Mammary epithelial cell (primary cell): ENCODE measurements at regions not wholly inside any gene's neighbourhood (a gene's known extent, or its start where the extent isn't known, plus 50 kb on each side); places are given as distances from the start of the nearest gene placed in this dataset.

Experiments used
- CTCF ChIP-seq, 2 donors: IDR thresholded peaks in 1 of 2; conservative IDR thresholded peaks in 1 of 2; 2 replicates each; pipeline ENCODE4 v1.5.1; 2011 to 2012; ENCODE audit warnings: inconsistent platforms in 2 of 2, low read length in 2 of 2, mild to moderate bottlenecking in 2 of 2, control low read depth in 1 of 2, low read depth in 1 of 2; ENCODE audit not compliant: insufficient read depth in 1 of 2; ENCODE audit errors: extremely low read depth in 1 of 2
- EZH2 ChIP-seq: IDR thresholded peaks from 2 replicates; pipeline ENCODE4 v1.6.1; 2012; ENCODE audit warnings: low read length, inconsistent platforms, borderline replicate concordance

GRCh38 chr17:13835151-13835550 lies 233.4 kb upstream of the HS3ST3A1 start:
- TF ChIP-seq EZH2 (no peak), CTCF (conservative IDR thresholded peaks at IDR 0.05 in 1 of 2, IDR thresholded peaks at IDR 0.05 in 1 of 2; ENCODE audit: extremely low read depth in 1 of 2, insufficient read depth in 1 of 2, low read depth in 1 of 2, low read length in 2 of 2) (no peak)
